NCI-H2171 treated with DMSO at 0.1 percent for 48 hours (cell line): ENCODE measurements at regions not wholly inside any gene's neighbourhood (a gene's known extent, or its start where the extent isn't known, plus 50 kb on each side); places are given as distances from the start of the nearest gene placed in this dataset.
"Not testable (repeated sequence)": the region's sequence is repeated elsewhere in the genome, so short reads cannot be mapped to it uniquely, and the experiment has no call there.

Source experiments
- DNase-seq: peaks from one replicate; lab custom pipeline; 2025; lab: John Stamatoyannopoulos, UW

DNA sequence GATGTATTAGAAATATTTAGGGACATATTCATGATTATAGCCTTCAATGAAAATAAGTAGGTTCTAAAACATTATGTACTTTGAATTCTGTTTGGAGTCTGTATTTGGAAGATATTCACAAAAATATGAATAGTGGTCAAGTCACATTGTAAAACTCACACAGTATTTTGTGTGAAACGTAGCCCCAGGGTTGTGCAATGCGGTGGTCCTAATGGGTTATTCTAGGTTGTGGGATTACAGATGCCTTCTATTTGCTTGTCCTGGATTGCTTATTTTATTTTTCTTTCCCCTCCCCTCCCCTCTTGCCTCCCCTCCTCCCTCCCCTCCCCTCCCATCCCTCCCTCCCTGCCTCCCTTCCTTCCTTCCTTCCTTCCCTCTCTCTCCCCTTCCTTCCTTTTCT is 93.7 kb upstream of the THUMPD2 start:
- no peak for DNase-seq

- peak; percentile 21 for DNase-seq
Observed at GRCh38 chr2:39871291-39871761, 92.3 kb upstream of the THUMPD2 start.

DNA sequence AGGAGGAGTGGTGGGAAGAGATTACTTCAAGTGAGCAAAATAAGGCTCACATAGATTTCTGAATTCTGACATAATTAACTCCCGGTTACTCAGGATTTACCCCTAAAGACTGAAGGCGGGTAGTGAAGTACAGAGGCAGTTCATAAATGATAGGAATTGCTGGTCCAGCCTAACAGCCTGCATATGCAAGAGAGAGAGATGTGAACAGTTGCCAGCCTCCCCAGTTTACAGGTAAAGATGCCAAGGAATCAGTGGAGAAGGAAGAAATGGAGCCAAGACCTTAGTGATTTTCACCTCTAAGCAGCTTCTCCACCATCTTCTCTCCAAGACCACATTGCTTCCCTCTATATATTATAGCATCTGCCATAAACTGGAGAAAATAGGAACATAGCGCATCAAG is 91.8 kb upstream of the THUMPD2 start:
- no peak for DNase-seq

DNA sequence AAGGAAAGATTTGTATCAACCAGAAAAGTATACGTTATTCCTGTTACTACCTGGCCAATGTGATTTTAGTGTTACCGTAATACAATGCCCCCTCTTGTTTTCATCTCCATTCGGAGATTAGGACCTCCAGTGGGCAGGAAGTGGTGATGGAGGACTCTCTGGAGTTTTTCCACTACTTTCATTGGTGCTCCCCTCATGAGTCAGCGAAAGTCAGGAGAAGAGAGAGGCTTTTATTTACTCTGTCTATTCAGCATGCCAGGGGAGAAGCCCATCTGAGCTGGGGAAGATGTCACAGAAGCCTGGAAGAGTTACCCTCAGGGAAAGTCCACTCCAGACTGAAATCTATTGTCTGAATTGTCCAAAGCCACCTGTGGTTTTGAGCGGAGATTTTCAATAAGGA is 88.2 kb upstream of the THUMPD2 start:
- no peak for DNase-seq

GRCh38 chr2:39865751-39866150 is 86.7 kb upstream of the THUMPD2 start:
- no peak for DNase-seq

DNA sequence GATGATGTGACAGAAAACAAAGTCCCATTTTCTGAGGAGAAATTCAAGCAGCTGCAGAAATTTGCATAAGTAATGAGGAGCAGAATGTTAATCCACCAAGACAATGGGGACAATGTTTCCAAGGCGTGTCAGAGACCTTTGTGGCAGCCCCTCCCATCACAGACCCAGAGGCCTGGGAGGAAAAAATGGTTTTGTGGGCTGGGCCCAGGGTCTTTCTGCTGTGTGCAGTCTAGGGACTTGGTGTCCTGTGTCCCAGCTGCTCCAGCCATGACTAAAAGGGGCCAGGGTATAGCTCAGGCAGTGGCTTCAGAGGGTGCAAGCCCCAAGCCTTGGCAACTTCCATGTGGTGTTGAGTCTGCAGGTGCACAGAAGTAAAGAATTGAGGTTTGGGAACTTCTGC is 84.6 kb upstream of the THUMPD2 start:
- DNase-seq = not testable (repeated sequence)

DNA sequence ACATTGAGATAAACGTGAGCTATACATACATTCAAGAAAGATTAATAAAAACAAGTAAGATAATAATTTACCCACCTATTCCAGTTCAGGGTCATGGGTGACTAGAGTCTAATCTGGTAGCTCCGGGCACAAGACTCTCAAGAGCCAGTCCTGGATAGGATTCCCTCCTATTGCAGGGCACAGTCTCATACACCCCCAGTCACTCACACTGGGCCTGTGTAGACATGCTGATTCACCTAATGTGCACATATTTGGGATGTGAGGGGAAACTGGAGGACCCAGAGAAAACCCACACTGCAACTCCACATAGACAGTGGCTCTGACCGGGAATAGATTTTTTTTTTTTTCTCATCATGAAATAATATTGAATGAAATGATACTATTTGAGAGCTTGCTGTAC is 81.5 kb upstream of the THUMPD2 start:
- no peak for DNase-seq

DNA sequence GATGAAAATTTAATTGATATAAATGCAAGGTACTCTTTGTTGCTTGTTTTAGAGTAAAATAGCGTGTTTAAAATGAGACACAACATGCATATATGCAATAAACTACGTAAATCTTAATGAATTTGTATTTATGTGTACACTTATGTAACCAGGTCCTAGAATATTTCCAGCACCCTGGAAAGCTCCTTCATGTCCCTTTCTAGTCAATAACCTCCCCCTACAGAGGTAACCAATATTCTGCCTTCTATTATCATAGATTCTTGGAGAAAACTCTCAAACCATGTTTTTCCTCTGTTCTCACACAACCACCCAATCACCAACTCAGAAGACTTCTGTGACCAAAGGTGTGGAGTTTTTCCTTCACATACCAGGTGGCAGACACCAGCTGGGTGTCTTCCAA is 79.6 kb upstream of the THUMPD2 start:
- DNase-seq = no peak

GRCh38 chr2:39855856-39856255 is 76.8 kb upstream of the THUMPD2 start:
- no peak for DNase-seq

- no peak for DNase-seq
Observed at GRCh38 chr2:39854771-39855170, 75.7 kb upstream of the THUMPD2 start.

GRCh38 chr2:39852831-39853230 is 73.8 kb upstream of the THUMPD2 start:
- no peak for DNase-seq

- no peak for DNase-seq
Observed at GRCh38 chr2:39851651-39852110, 72.6 kb upstream of the THUMPD2 start.

DNA sequence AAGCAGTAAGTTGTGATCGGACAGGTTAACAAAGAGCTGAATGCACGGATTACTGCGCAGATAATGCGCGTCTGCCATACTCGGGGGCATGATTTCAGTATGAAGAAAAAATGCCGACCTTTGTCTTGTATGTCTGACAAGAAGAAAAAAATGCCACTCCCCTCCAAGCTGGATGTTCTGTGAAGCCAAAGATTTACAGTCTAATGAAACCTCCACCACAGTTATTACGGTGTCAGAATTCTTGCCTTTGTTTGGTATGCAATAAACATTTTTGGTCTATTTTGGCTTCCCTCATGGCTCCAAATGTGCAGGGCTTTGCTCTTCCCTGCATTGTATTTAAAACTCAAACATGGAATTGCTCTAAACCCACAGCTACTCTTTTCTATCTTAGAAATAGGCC is 72.2 kb upstream of the THUMPD2 start:
- DNase-seq = no peak

DNA sequence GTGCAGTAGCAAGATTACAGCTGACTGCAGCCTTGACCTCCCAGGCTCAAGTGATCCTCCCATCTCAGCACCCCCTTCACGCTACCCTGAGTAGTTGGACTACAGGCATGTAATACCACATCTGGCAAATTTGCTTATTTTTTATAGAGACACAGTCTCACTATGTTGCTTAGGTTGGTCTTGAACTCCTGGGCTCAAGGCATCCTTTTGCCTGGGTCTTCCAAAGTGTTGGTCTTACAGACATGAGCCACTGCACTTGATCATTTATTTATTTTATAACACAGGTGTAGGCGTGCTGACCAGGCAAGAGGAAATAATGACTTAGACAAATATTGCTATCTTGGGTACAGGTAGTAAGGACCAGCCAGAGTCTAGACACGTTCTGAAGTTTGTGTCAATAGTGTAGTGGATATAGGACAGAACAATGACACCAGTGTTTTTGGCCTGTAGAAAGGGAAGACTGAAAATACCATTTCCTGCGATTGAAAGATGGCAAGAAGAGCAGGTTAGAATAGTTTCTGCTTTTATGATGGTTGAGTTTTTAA is 71.0 kb upstream of the THUMPD2 start:
- no peak for DNase-seq

DNA sequence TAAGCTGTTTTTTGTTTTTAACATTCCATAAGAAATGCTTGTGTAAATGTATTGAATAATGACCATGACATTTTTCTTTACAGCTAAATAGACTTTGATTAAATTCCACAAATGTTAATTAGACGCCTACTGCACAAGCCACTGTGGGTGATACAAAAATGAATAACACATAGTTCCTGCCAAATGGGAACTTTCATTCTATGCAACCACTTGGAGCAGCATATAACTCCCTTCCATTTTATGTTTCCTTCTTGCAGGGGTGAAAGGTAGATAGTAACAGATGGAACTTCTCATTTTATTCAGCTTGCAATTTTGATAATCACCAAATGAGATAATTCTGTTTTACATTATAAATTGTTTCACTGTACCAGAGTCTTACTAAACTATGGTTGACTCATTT is 70.0 kb upstream of the THUMPD2 start:
- DNase-seq = no peak

- DNase-seq = no peak
Observed at GRCh38 chr2:39845460-39846146, 66.5 kb upstream of the THUMPD2 start.

DNA sequence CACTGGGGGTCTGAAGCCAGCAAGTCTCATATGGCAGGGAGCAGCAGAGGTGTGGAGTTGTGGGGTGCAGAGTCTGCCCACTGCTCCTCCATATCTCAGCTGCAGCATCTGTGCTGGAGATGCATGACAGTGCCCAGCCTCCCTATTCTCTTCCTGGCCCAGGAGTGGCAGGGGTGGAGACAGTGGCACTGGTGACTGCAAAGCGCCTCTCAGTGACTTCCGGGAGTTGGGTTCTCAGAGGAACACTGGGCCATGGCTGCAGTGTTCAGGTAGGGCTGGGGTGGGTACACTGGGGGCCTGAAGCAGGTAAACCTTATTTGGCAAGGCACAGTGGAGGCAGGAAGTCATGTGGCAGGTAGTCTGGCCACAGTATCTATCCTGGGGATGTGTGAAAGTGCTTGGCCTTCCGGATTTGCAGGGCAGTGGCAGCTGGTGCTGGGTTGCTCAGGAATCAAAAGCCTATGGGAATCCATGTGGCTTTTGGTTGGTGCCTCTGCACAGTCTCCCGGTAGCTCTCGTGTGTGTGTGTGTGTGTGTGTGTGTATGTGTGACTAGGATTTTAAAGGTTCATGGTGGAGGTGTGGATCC is 60.3 kb upstream of the THUMPD2 start:
- DNase-seq = no peak

DNA sequence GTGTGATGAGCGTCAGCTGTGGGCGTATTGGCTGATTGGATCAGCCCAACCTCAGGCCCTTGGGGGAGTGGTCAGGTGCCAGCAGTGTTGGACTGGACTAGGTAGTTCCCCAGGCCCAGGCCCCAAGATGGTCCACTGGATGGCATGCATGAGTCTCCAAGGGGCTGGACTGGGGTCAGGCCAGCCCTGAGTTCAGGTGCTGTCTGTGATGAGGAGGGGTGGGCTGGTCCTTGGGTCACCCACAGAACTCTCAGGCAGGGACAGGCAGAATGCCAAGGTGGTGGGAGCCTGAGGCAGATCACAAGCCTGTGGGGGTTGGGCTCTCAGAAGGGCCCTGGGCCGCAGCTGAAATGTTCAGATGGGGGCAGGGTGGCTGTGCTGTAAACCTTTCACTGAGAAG is 59.5 kb upstream of the THUMPD2 start:
- no peak for DNase-seq

GRCh38 chr2:39837856-39838453 is 58.9 kb upstream of the THUMPD2 start:
- peak; percentile 12 for DNase-seq

DNA sequence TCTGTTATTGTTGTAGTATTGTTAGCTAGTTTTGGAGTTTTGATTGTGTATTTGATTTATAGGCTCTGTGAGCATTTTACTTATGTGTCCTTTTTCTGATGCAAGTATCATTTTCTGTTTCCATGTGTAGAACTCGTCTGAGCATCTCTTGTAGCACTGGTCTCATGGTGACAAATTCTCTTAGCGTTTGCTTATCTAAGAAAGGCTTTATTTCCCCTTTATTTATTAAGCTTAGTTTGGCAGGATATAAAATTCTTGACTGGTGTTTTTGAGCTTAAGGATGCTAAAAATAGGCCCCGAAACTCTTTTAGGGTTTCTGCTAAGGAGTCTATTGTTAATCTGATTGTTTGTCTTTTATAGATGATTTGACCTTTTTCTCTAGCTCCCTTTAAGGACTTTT is 57.6 kb upstream of the THUMPD2 start:
- no peak for DNase-seq

GRCh38 chr2:39834426-39834825 is 55.4 kb upstream of the THUMPD2 start:
- DNase-seq = no peak

GRCh38 chr2:39830610-39831009 is 51.6 kb upstream of the THUMPD2 start:
- not testable (repeated sequence) for DNase-seq
